ENCODE measurements at regions not wholly inside any gene's neighbourhood (a gene's known extent, or its start where the extent isn't known, plus 50 kb on each side); places are given as distances from the start of the nearest gene placed in this dataset.

GRCh38 chr6:1110164-1110563, 201.7 kb upstream of the FOXQ1 start:
- DNase-seq (no peak), ATAC-seq (replicated peaks in 1 of 2) (no peak)
- no peak overlapping the region for H3K4me3 Mint-ChIP-seq
- H3K27ac Mint-ChIP-seq: no peak overlapping the region
- H3K9me3 Mint-ChIP-seq: no peaks in the 10 kb centered on the region
- H3K36me3 Mint-ChIP-seq (ENCODE audit: insufficient read depth in 2 of 2): no peaks in the 10 kb centered on the region
- H3K27me3 Mint-ChIP-seq (ENCODE audit: low read depth): peaks cover 5% of the 10 kb centered on the region
- no peaks in the 10 kb centered on the region for H3K4me1 Mint-ChIP-seq (ENCODE audit: low read depth)

- no peak for ATAC-seq (replicated peaks in 1 of 2)
- no peaks in the 10 kb centered on the region for H3K4me1 Mint-ChIP-seq (ENCODE audit: low read depth)
- H3K36me3 Mint-ChIP-seq (ENCODE audit: insufficient read depth in 2 of 2): no peaks in the 10 kb centered on the region
- H3K9me3 Mint-ChIP-seq: no peaks in the 10 kb centered on the region
- H3K27ac Mint-ChIP-seq: no peak overlapping the region
- peaks cover 5% of the 10 kb centered on the region for H3K27me3 Mint-ChIP-seq (ENCODE audit: low read depth)
- H3K4me3 Mint-ChIP-seq: no peak overlapping the region
- DNase-seq: no peak
Measured at GRCh38 chr6:1109134-1109533, 202.8 kb upstream of the FOXQ1 start.

GRCh38 chr6:1108198-1108597, 203.7 kb upstream of the FOXQ1 start:
- H3K27ac Mint-ChIP-seq: no peak overlapping the region
- no peak overlapping the region for H3K4me3 Mint-ChIP-seq
- H3K27me3 Mint-ChIP-seq (ENCODE audit: low read depth): peaks cover 5% of the 10 kb centered on the region
- no peaks in the 10 kb centered on the region for H3K4me1 Mint-ChIP-seq (ENCODE audit: low read depth)
- ATAC-seq (replicated peaks in 1 of 2): no peak
- no peaks in the 10 kb centered on the region for H3K36me3 Mint-ChIP-seq (ENCODE audit: insufficient read depth in 2 of 2)
- DNase-seq: no peak
- no peaks in the 10 kb centered on the region for H3K9me3 Mint-ChIP-seq

GRCh38 chr6:1107578-1107977, 204.3 kb upstream of the FOXQ1 start:
- no peak overlapping the region for H3K27ac Mint-ChIP-seq
- H3K4me1 Mint-ChIP-seq (ENCODE audit: low read depth): no peaks in the 10 kb centered on the region
- ATAC-seq (replicated peaks in 1 of 2): no peak
- no peaks in the 10 kb centered on the region for H3K36me3 Mint-ChIP-seq (ENCODE audit: insufficient read depth in 2 of 2)
- no peak overlapping the region for H3K4me3 Mint-ChIP-seq
- no peak for DNase-seq
- H3K27me3 Mint-ChIP-seq (ENCODE audit: low read depth): peaks cover 5% of the 10 kb centered on the region
- H3K9me3 Mint-ChIP-seq: no peaks in the 10 kb centered on the region

- H3K27ac Mint-ChIP-seq: no peak overlapping the region
- H3K9me3 Mint-ChIP-seq: no peaks in the 10 kb centered on the region
- H3K4me3 Mint-ChIP-seq: no peak overlapping the region
Measured at GRCh38 chr6:1105833-1106400, 206.0 kb upstream of the FOXQ1 start.

GRCh38 chr6:1104988-1105670, 206.8 kb upstream of the FOXQ1 start:
- Mint-ChIP-seq H3K4me1 (ENCODE audit: low read depth) (no peaks in the 10 kb centered on the region), H3K4me3 (no peak overlapping the region), H3K27ac (no peak overlapping the region), H3K36me3 (ENCODE audit: insufficient read depth in 2 of 2) (no peaks in the 10 kb centered on the region), H3K27me3 (ENCODE audit: low read depth) (peaks cover 12% of the 10 kb centered on the region), H3K9me3 (no peaks in the 10 kb centered on the region)
- no peak for ATAC-seq (replicated peaks in 1 of 2)
- no peak for DNase-seq

More at GRCh38 chr6:1105833-1106400, 206.0 kb upstream of the FOXQ1 start:
- no peaks in the 10 kb centered on the region for H3K4me1 Mint-ChIP-seq (ENCODE audit: low read depth)
- DNase-seq: no peak
- peaks cover 8% of the 10 kb centered on the region for H3K27me3 Mint-ChIP-seq (ENCODE audit: low read depth)
- ATAC-seq (replicated peaks in 1 of 2): no peak
- no peaks in the 10 kb centered on the region for H3K36me3 Mint-ChIP-seq (ENCODE audit: insufficient read depth in 2 of 2)

- peaks cover 20% of the 10 kb centered on the region for H3K27me3 Mint-ChIP-seq (ENCODE audit: low read depth)
- no peaks in the 10 kb centered on the region for H3K4me1 Mint-ChIP-seq (ENCODE audit: low read depth)
- no peak overlapping the region for H3K27ac Mint-ChIP-seq
- no peak overlapping the region for H3K4me3 Mint-ChIP-seq
- DNase-seq: no peak
- H3K9me3 Mint-ChIP-seq: no peaks in the 10 kb centered on the region
- no peaks in the 10 kb centered on the region for H3K36me3 Mint-ChIP-seq (ENCODE audit: insufficient read depth in 2 of 2)
- ATAC-seq (replicated peaks in 1 of 2): no peak
Measured at GRCh38 chr6:1103945-1104623, 207.8 kb upstream of the FOXQ1 start.

- Mint-ChIP-seq H3K36me3 (ENCODE audit: insufficient read depth in 2 of 2) (no peaks in the 10 kb centered on the region), H3K9me3 (no peaks in the 10 kb centered on the region), H3K27me3 (ENCODE audit: low read depth) (peaks cover 24% of the 10 kb centered on the region), H3K4me1 (ENCODE audit: low read depth) (no peaks in the 10 kb centered on the region), H3K4me3 (no peak overlapping the region), H3K27ac (no peak overlapping the region)
- ATAC-seq (replicated peaks in 1 of 2) (no peak), DNase-seq (no peak)
Measured at GRCh38 chr6:1103021-1103420, 208.9 kb upstream of the FOXQ1 start.

- no peaks in the 10 kb centered on the region for H3K4me1 Mint-ChIP-seq (ENCODE audit: low read depth)
- H3K27me3 Mint-ChIP-seq (ENCODE audit: low read depth): peaks cover 18% of the 10 kb centered on the region
- DNase-seq: no peak
- H3K9me3 Mint-ChIP-seq: no peaks in the 10 kb centered on the region
- ATAC-seq (replicated peaks in 1 of 2): no peak
- no peaks in the 10 kb centered on the region for H3K36me3 Mint-ChIP-seq (ENCODE audit: insufficient read depth in 2 of 2)
- no peak overlapping the region for H3K27ac Mint-ChIP-seq
- no peak overlapping the region for H3K4me3 Mint-ChIP-seq
Measured at GRCh38 chr6:1100269-1100668, 211.6 kb upstream of the FOXQ1 start.

- H3K36me3 Mint-ChIP-seq (ENCODE audit: insufficient read depth in 2 of 2): no peaks in the 10 kb centered on the region
- DNase-seq: no peak
- H3K4me3 Mint-ChIP-seq: no peak overlapping the region
- no peaks in the 10 kb centered on the region for H3K9me3 Mint-ChIP-seq
- H3K27me3 Mint-ChIP-seq (ENCODE audit: low read depth): peaks cover 18% of the 10 kb centered on the region
- no peaks in the 10 kb centered on the region for H3K4me1 Mint-ChIP-seq (ENCODE audit: low read depth)
- no peak overlapping the region for H3K27ac Mint-ChIP-seq
- ATAC-seq (replicated peaks in 1 of 2): no peak
Measured at GRCh38 chr6:1099264-1099663, 212.6 kb upstream of the FOXQ1 start.

GRCh38 chr6:1096967-1097765, 214.7 kb upstream of the FOXQ1 start:
- no peaks in the 10 kb centered on the region for H3K9me3 Mint-ChIP-seq

GRCh38 chr6:1094306-1094705, 217.6 kb upstream of the FOXQ1 start:
- Mint-ChIP-seq H3K27me3 (ENCODE audit: low read depth) (peaks cover 6% of the 10 kb centered on the region), H3K27ac (no peak overlapping the region), H3K4me1 (ENCODE audit: low read depth) (no peaks in the 10 kb centered on the region), H3K4me3 (no peak overlapping the region), H3K36me3 (ENCODE audit: insufficient read depth in 2 of 2) (no peaks in the 10 kb centered on the region), H3K9me3 (no peaks in the 10 kb centered on the region)
- DNase-seq (no peak), ATAC-seq (replicated peaks in 1 of 2) (no peak)

More at GRCh38 chr6:1096967-1097765, 214.7 kb upstream of the FOXQ1 start:
- Mint-ChIP-seq H3K36me3 (ENCODE audit: insufficient read depth in 2 of 2) (no peaks in the 10 kb centered on the region), H3K4me1 (ENCODE audit: low read depth) (no peaks in the 10 kb centered on the region), H3K27ac (no peak overlapping the region), H3K27me3 (ENCODE audit: low read depth) (peaks cover 18% of the 10 kb centered on the region), H3K4me3 (no peak overlapping the region)
- no peak for DNase-seq
- ATAC-seq (replicated peaks in 1 of 2): no peak

- H3K4me3 Mint-ChIP-seq: no peak overlapping the region
- DNase-seq: no peak
- H3K4me1 Mint-ChIP-seq (ENCODE audit: low read depth): no peaks in the 10 kb centered on the region
- no peak overlapping the region for H3K27ac Mint-ChIP-seq
- H3K27me3 Mint-ChIP-seq (ENCODE audit: low read depth): no peaks in the 10 kb centered on the region
- no peaks in the 10 kb centered on the region for H3K36me3 Mint-ChIP-seq (ENCODE audit: insufficient read depth in 2 of 2)
- H3K9me3 Mint-ChIP-seq: no peaks in the 10 kb centered on the region
- ATAC-seq (replicated peaks in 1 of 2): no peak
Measured at GRCh38 chr6:1091900-1092299, 220.0 kb upstream of the FOXQ1 start.
